RWPE1 (cell line): ENCODE measurements at regions not wholly inside any gene's neighbourhood (a gene's known extent, or its start where the extent isn't known, plus 50 kb on each side); places are given as distances from the start of the nearest gene placed in this dataset.

Experiments used
- CTCF ChIA-PET: fragments of 350-600 bp; sonication (Branson Sonifier 250); formaldehyde crosslinking; extraction: SDS; loops from one replicate; lab custom pipeline; 2021; lab: Yijun Ruan, JAX
- POLR2A ChIA-PET: fragments of 400-600 bp; formaldehyde crosslinking; extraction: SDS; loops from one replicate; lab custom pipeline; 2020; ENCODE audit warnings: antibody characterized with exemption; ENCODE audit not compliant: low non-redundant PET; lab: Yijun Ruan, JAX
- DNase-seq: peaks from one replicate; pipeline ENCODE4 v3.0.0; 2012; ENCODE audit warnings: low spot score
- H3K27ac ChIP-seq: fragments of 450-650 bp; 2 replicates; pipeline ENCODE4 v1.5.1; 2017
- CTCF ChIP-seq: fragments of 450-650 bp; conservative IDR thresholded peaks from 2 replicates; pipeline ENCODE4 v1.5.1; 2017; ENCODE audit warnings: low read depth, mild to moderate bottlenecking

GRCh38 chr13:111642156-111642767 lies 321.8 kb downstream of the TEX29 start:
- no peak overlapping the region for H3K27ac ChIP-seq
- TF ChIP-seq CTCF = no peak
- POLR2A ChIA-PET = no interaction called here
- DNase-seq = no peak
- CTCF ChIA-PET = no interaction called here

- CTCF ChIA-PET = no interaction called here
Measured at GRCh38 chr13:111644750-111645149, 324.3 kb downstream of the TEX29 start.

GRCh38 chr13:111645198-111645597 lies 324.8 kb downstream of the TEX29 start:
- ChIA-PET POLR2A (no interaction called here), CTCF (no interaction called here)
- no peak for TF ChIP-seq CTCF
- H3K27ac ChIP-seq = no peak overlapping the region
- DNase-seq = no peak

More at GRCh38 chr13:111644750-111645149, 324.3 kb downstream of the TEX29 start:
- POLR2A ChIA-PET = no interaction called here
- no peak overlapping the region for H3K27ac ChIP-seq
- TF ChIP-seq CTCF = no peak
- no peak for DNase-seq

- ChIA-PET CTCF (no interaction called here), POLR2A (no interaction called here)
- DNase-seq = no peak
- H3K27ac ChIP-seq = no peak overlapping the region
- no peak for TF ChIP-seq CTCF
Measured at GRCh38 chr13:111645598-111646455, 325.4 kb downstream of the TEX29 start.

DNA sequence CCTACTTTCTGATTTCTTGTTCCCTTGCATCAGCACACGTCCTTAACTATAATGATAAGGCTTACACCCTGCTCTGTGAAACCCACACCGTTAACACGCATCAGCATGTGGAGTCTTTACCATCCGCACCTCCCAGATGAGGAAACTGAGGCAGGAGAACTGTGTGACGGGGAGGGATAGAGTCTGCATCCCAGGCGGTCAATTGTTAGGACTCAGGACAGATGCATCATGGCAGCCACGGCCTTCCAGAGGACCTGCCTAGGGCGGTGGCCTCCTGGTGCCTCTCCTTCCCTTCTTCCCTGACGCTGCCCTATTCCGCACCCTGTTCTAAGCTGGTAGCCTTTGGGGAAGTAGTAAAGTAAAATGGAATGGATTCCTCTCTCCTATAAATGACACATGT lies 326.0 kb downstream of the TEX29 start:
- DNase-seq = no peak
- no peak overlapping the region for H3K27ac ChIP-seq
- TF ChIP-seq CTCF = no peak
- ChIA-PET POLR2A (no interaction called here), CTCF (no interaction called here)

GRCh38 chr13:111648885-111649284 lies 328.4 kb downstream of the TEX29 start:
- POLR2A ChIA-PET = no interaction called here
- CTCF ChIA-PET = no interaction called here
- no peak for TF ChIP-seq CTCF
- DNase-seq = no peak
- no peak overlapping the region for H3K27ac ChIP-seq
